ENCODE measurements at regions not wholly inside any gene's neighbourhood (a gene's known extent, or its start where the extent isn't known, plus 50 kb on each side); places are given as distances from the start of the nearest gene placed in this dataset.
"Not testable (repeated sequence)": the region's sequence is repeated elsewhere in the genome, so short reads cannot be mapped to it uniquely, and the experiment has no call there.

- DNase-seq = no peak
Measured at GRCh38 chr10:63929831-63930467, 408.7 kb downstream of the REEP3 start.

GRCh38 chr10:63930584-63930983 is 409.4 kb downstream of the REEP3 start:
- DNase-seq = no peak

GRCh38 chr10:63935705-63936104 is 414.5 kb downstream of the REEP3 start:
- DNase-seq = peak; percentile 3

GRCh38 chr10:63940277-63940922 is 419.2 kb downstream of the REEP3 start:
- DNase-seq = no peak

GRCh38 chr10:63964406-63964805 is 443.2 kb downstream of the REEP3 start:
- no peak for DNase-seq

GRCh38 chr10:63965846-63966245 is 444.6 kb downstream of the REEP3 start:
- DNase-seq = no peak

- no peak for DNase-seq
Measured at GRCh38 chr10:63972949-63973827, 452.0 kb downstream of the REEP3 start.

- no peak for DNase-seq
Measured at GRCh38 chr10:63976538-63976937, 455.3 kb downstream of the REEP3 start.

GRCh38 chr10:63977329-63977923 is 456.2 kb downstream of the REEP3 start:
- DNase-seq = no peak

GRCh38 chr10:63980870-63981269 is 459.7 kb downstream of the REEP3 start:
- DNase-seq = not testable (repeated sequence)

GRCh38 chr10:63984061-63984460 is 462.9 kb downstream of the REEP3 start:
- not testable (repeated sequence) for DNase-seq

- no peak for DNase-seq
Measured at GRCh38 chr10:63986536-63986935, 465.3 kb downstream of the REEP3 start.

- DNase-seq = no peak
Measured at GRCh38 chr10:63987212-63987611, 466.0 kb downstream of the REEP3 start.

GRCh38 chr10:63994371-63994770 is 473.2 kb downstream of the REEP3 start:
- DNase-seq = no peak

- no peak for DNase-seq
Measured at GRCh38 chr10:64007157-64007556, 486.0 kb downstream of the REEP3 start.

- no peak for DNase-seq
Measured at GRCh38 chr10:64010711-64011110, 489.5 kb downstream of the REEP3 start.

- no peak for DNase-seq
Measured at GRCh38 chr10:64011912-64012714, 490.9 kb downstream of the REEP3 start.

GRCh38 chr10:64014281-64014680 is 493.1 kb downstream of the REEP3 start:
- DNase-seq = no peak

- no peak for DNase-seq
Measured at GRCh38 chr10:64023926-64024470, 502.8 kb downstream of the REEP3 start.

GRCh38 chr10:64033711-64034110 is 512.5 kb downstream of the REEP3 start:
- DNase-seq = no peak

GRCh38 chr10:64036321-64036930 is 515.2 kb downstream of the REEP3 start:
- DNase-seq = no peak

Data from KG1 (cell line).